NT2/D1 (cell line): ENCODE measurements at regions not wholly inside any gene's neighbourhood (a gene's known extent, or its start where the extent isn't known, plus 50 kb on each side); places are given as distances from the start of the nearest gene placed in this dataset.

Experiments
- SUZ12 ChIP-seq: IDR thresholded peaks from 2 replicates; pipeline ENCODE4 v1.6.1; 2011; ENCODE audit not compliant: insufficient read length, insufficient read depth; ENCODE audit errors: extremely low read depth
- YY1 ChIP-seq: IDR thresholded peaks from 2 replicates; pipeline ENCODE4 v1.6.1; 2011; ENCODE audit not compliant: insufficient read length, insufficient read depth

GRCh38 chr13:50408068-50408467 lies 392.8 kb downstream of the KCNRG start:
- TF ChIP-seq SUZ12 (no peak), YY1 (no peak)
